GM12878 (cell line): ENCODE measurements at regions not wholly inside any gene's neighbourhood (a gene's known extent, or its start where the extent isn't known, plus 50 kb on each side); places are given as distances from the start of the nearest gene placed in this dataset.

Experiments
- ATAC-seq: fragments of 200-7000 bp; cut with Tn5 transposase; 3 replicates; pipeline ENCODE4 v1.9.1; 2020; ENCODE audit warnings: mild to moderate bottlenecking, moderate library complexity
- BruUV-seq: library from RNA; stranded (reverse); fragments of 400-500 nt; replicated peaks from 2 replicates; lab custom pipeline; 2021; lab: Mats Ljungman, UMichigan
- CTCF ChIA-PET: fragments of 300-600 bp; sonication (Branson Sonifier 250); formaldehyde crosslinking; extraction: SDS; loops from one replicate; lab custom pipeline; 2021; ENCODE audit warnings: inconsistent platforms; lab: Yijun Ruan, JAX
- POLR2A ChIA-PET: fragments of 350-600 bp; formaldehyde crosslinking; extraction: SDS; loops from one replicate; lab custom pipeline; 2021; ENCODE audit warnings: inconsistent platforms; lab: Charles Lee
- RAD21 ChIA-PET: fragments of 300-600 bp; sonication (Branson Sonifier 250); formaldehyde crosslinking; loops from one replicate; lab custom pipeline; 2023; ENCODE audit warnings: antibody characterized with exemption; ENCODE audit not compliant: unreplicated experiment; lab: Charles Lee
- SMC1A ChIA-PET: fragments of 300-600 bp; sonication (Branson Sonifier 250); formaldehyde crosslinking; loops from one replicate; lab custom pipeline; 2023; ENCODE audit not compliant: unreplicated experiment, uncharacterized antibody; lab: Charles Lee
- DNase-seq: peaks from one replicate; pipeline ENCODE4 v3.0.0-alpha.2; 2011; ENCODE audit warnings: low read depth, low spot score
- FAIRE-seq: peaks from 3 replicates; lab custom pipeline; 2011; peaks lifted over from hg19 to GRCh38; lab: Jason Lieb, UNC
- H2AFZ ChIP-seq: 2 replicates; pipeline ENCODE4 v1.6.0; 2011; ENCODE audit warnings: low read depth, low read length, control low read depth; ENCODE audit not compliant: control insufficient read depth
- H3K27ac ChIP-seq: 2 replicates; pipeline ENCODE4 v1.5.1; 2011; ENCODE audit warnings: control low read depth; ENCODE audit not compliant: control insufficient read depth, insufficient read depth
- H3K27me3 ChIP-seq, 2 experiments: replicated peaks in 1 of 2; 2 replicates each; pipeline versions ENCODE4 v1.6.0 to v1.6.1; 2011; ENCODE audit warnings: low read length in 1 of 2; ENCODE audit not compliant: control insufficient read depth in 2 of 2, insufficient read depth in 2 of 2
- H3K36me3 ChIP-seq, 2 experiments: 2 replicates each; pipeline ENCODE4 v1.5.1; 2011; ENCODE audit warnings: low read length in 1 of 2; ENCODE audit not compliant: control insufficient read depth in 2 of 2, insufficient read depth in 2 of 2
- H3K4me1 ChIP-seq: 2 replicates; pipeline ENCODE4 v1.6.1; 2011; ENCODE audit warnings: mild to moderate bottlenecking, low read length, moderate library complexity, mixed read lengths; ENCODE audit not compliant: control insufficient read depth, insufficient read depth
- H3K4me2 ChIP-seq: 2 replicates; pipeline ENCODE4 v1.6.0; 2011; ENCODE audit warnings: control low read depth; ENCODE audit not compliant: control insufficient read depth, insufficient read depth
- H3K4me3 ChIP-seq: fragments of 200-600 bp; sonication (generic); 2 replicates; pipeline ENCODE4 v1.5.1; 2016
- H3K79me2 ChIP-seq: 2 replicates; pipeline ENCODE4 v1.6.0; 2011; ENCODE audit warnings: low read length; ENCODE audit not compliant: control insufficient read depth, insufficient read depth
- H3K9ac ChIP-seq: 2 replicates; pipeline ENCODE4 v1.8.0; 2011; ENCODE audit warnings: low read length, control low read depth, mixed read lengths; ENCODE audit not compliant: control insufficient read depth, insufficient read depth
- H3K9me3 ChIP-seq: replicated peaks from 3 replicates; pipeline ENCODE4 v1.5.1; 2011; ENCODE audit warnings: mild to moderate bottlenecking, low read length; ENCODE audit not compliant: control insufficient read depth, insufficient read depth
- H4K20me1 ChIP-seq: 2 replicates; pipeline ENCODE4 v1.6.0; 2011; ENCODE audit not compliant: control insufficient read depth, insufficient read depth
- EZH2 ChIP-seq: IDR thresholded peaks from 2 replicates; pipeline ENCODE4 v1.6.1; 2012; ENCODE audit warnings: low read depth, mild to moderate bottlenecking, control low read depth, inconsistent platforms, low read length, borderline replicate concordance; ENCODE audit not compliant: control insufficient read depth
- IKZF1 ChIP-seq: fragments of 450-650 bp; conservative IDR thresholded peaks from 2 replicates; pipeline ENCODE4 v1.6.1; 2017; ENCODE audit warnings: antibody characterized with exemption, mild to moderate bottlenecking
- MYC ChIP-seq: IDR thresholded peaks from 2 replicates; pipeline ENCODE4 v1.6.1; 2011; ENCODE audit warnings: mild to moderate bottlenecking, low read length, moderate library complexity, inconsistent platforms; ENCODE audit not compliant: insufficient read depth, insufficient replicate concordance, insufficient read length, severe bottlenecking
- NR2F1 ChIP-seq: fragments of 450-650 bp; conservative IDR thresholded peaks from 2 replicates; pipeline ENCODE4 v1.6.1; 2017; ENCODE audit warnings: mild to moderate bottlenecking
- RELA ChIP-seq: fragments of 450-650 bp; IDR thresholded peaks from 2 replicates; pipeline ENCODE4 v1.8.0; 2014; ENCODE audit warnings: borderline replicate concordance; ENCODE audit not compliant: partially characterized antibody
- RFX5 ChIP-seq: IDR thresholded peaks from 2 replicates; pipeline ENCODE4 v1.6.1; 2011; ENCODE audit warnings: low read depth, low read length, improper control_type of control experiment
- SRF ChIP-seq, 2 experiments: IDR thresholded peaks; 2 replicates each; pipeline ENCODE4 v1.6.1; 2011; ENCODE audit warnings: low read depth in 2 of 2, low read length in 2 of 2, mild to moderate bottlenecking in 1 of 2, moderate library complexity in 1 of 2
- TAF1 ChIP-seq: IDR thresholded peaks from 2 replicates; pipeline ENCODE4 v1.6.1; 2011; ENCODE audit warnings: mild to moderate bottlenecking, low read depth, low read length, borderline replicate concordance
- TBL1XR1 ChIP-seq: IDR thresholded peaks from 2 replicates; pipeline ENCODE4 v1.6.1; 2012; ENCODE audit warnings: low read depth, low read length, improper control_type of control experiment
- YBX1 ChIP-seq: fragments of 450-650 bp; IDR thresholded peaks from 2 replicates; pipeline ENCODE4 v1.6.1; 2016; ENCODE audit warnings: antibody characterized with exemption
- WGBS: methylation state at CpG from one replicate; pipeline ENCODE4 v1.1.6; 2016; ENCODE audit warnings: low lambda C conversion rate; ENCODE audit not compliant: insufficient replicate concordance, insufficient coverage; ENCODE audit errors: missing lambda C conversion rate; 5-methylcytosine and 5-hydroxymethylcytosine counted together
- in situ Hi-C: fragments of 300-500 bp; cut with MboI; formaldehyde crosslinking; loops from 9 replicates; pipeline ENCODE4 v1.14.3; 2018; ENCODE audit warnings: mixed read lengths
- intact Hi-C: fragments of 100-400 bp; cut with micrococcal nuclease; formaldehyde crosslinking; loops from one replicate; pipeline ENCODE4 v1.14.2; 2022; ENCODE audit not compliant: unreplicated experiment
- TF ChIP-seq, protein P1 (sequence below): fragments of 450-650 bp; IDR thresholded peaks from 2 replicates; pipeline ENCODE4 v1.6.1; 2016; ENCODE audit warnings: mild to moderate bottlenecking, moderate library complexity, borderline replicate concordance
- TF ChIP-seq, protein P2 (sequence below): IDR thresholded peaks from 2 replicates; pipeline ENCODE4 v1.6.1; 2012; ENCODE audit warnings: improper control_type of control experiment, low read depth, low read length; ENCODE audit not compliant: insufficient replicate concordance

DNA sequence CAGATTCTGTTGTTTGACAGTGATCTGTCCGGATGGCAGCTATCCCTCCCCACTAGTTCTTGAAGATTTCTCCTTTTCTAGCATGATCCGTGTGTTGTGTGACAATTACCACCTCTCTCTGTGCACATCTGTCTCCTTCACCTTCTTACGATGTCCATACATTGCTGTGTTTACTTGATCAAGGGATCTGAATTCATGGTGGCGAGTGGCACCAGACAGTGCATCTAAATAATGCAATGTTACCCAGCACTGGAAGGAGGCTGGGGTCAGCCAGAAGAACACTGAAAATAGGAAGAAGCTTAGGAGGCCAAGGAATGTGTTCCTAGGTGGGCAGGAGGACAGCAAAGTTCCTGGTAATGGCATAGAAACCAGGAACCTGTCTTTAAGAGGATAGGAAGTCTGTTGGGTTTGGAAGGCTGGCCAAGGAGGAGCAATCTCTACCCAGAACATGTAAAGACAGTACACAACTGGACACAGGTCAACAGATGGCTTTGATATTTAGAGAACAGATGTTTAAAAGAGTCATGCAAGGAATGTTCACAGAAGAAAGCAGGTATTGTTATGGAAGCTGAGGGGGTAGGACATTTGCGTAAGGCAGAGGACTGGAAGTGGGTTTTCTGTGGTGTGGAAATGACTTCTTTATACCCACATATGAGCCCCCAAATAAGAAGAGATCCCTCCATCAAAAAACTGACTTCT, 126.4 kb downstream of the HRH4 start:
- no peaks in the 10 kb centered on the region for H3K4me1 ChIP-seq
- TF ChIP-seq RELA (no peak), TBL1XR1 (no peak), SRF (IDR thresholded peaks at IDR 0.05; ENCODE audit: low read depth in 2 of 2, low read length in 2 of 2) (no peak), MYC (no peak), IKZF1 (no peak), YBX1 (no peak), NR2F1 (no peak), RFX5 (no peak), TAF1 (no peak), EZH2 (no peak)
- TF ChIP-seq, protein P1, sequence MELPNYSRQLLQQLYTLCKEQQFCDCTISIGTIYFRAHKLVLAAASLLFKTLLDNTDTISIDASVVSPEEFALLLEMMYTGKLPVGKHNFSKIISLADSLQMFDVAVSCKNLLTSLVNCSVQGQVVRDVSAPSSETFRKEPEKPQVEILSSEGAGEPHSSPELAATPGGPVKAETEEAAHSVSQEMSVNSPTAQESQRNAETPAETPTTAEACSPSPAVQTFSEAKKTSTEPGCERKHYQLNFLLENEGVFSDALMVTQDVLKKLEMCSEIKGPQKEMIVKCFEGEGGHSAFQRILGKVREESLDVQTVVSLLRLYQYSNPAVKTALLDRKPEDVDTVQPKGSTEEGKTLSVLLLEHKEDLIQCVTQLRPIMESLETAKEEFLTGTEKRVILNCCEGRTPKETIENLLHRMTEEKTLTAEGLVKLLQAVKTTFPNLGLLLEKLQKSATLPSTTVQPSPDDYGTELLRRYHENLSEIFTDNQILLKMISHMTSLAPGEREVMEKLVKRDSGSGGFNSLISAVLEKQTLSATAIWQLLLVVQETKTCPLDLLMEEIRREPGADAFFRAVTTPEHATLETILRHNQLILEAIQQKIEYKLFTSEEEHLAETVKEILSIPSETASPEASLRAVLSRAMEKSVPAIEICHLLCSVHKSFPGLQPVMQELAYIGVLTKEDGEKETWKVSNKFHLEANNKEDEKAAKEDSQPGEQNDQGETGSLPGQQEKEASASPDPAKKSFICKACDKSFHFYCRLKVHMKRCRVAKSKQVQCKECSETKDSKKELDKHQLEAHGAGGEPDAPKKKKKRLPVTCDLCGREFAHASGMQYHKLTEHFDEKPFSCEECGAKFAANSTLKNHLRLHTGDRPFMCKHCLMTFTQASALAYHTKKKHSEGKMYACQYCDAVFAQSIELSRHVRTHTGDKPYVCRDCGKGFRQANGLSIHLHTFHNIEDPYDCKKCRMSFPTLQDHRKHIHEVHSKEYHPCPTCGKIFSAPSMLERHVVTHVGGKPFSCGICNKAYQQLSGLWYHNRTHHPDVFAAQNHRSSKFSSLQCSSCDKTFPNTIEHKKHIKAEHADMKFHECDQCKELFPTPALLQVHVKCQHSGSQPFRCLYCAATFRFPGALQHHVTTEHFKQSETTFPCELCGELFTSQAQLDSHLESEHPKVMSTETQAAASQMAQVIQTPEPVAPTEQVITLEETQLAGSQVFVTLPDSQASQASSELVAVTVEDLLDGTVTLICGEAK: no peak
- TF ChIP-seq, protein P2, sequence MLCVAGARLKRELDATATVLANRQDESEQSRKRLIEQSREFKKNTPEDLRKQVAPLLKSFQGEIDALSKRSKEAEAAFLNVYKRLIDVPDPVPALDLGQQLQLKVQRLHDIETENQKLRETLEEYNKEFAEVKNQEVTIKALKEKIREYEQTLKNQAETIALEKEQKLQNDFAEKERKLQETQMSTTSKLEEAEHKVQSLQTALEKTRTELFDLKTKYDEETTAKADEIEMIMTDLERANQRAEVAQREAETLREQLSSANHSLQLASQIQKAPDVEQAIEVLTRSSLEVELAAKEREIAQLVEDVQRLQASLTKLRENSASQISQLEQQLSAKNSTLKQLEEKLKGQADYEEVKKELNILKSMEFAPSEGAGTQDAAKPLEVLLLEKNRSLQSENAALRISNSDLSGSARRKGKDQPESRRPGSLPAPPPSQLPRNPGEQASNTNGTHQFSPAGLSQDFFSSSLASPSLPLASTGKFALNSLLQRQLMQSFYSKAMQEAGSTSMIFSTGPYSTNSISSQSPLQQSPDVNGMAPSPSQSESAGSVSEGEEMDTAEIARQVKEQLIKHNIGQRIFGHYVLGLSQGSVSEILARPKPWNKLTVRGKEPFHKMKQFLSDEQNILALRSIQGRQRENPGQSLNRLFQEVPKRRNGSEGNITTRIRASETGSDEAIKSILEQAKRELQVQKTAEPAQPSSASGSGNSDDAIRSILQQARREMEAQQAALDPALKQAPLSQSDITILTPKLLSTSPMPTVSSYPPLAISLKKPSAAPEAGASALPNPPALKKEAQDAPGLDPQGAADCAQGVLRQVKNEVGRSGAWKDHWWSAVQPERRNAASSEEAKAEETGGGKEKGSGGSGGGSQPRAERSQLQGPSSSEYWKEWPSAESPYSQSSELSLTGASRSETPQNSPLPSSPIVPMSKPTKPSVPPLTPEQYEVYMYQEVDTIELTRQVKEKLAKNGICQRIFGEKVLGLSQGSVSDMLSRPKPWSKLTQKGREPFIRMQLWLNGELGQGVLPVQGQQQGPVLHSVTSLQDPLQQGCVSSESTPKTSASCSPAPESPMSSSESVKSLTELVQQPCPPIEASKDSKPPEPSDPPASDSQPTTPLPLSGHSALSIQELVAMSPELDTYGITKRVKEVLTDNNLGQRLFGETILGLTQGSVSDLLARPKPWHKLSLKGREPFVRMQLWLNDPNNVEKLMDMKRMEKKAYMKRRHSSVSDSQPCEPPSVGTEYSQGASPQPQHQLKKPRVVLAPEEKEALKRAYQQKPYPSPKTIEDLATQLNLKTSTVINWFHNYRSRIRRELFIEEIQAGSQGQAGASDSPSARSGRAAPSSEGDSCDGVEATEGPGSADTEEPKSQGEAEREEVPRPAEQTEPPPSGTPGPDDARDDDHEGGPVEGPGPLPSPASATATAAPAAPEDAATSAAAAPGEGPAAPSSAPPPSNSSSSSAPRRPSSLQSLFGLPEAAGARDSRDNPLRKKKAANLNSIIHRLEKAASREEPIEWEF: no peak

More for the DNA sequence above, 126.4 kb downstream of the HRH4 start:
- intact Hi-C loops: no loop called here
- DNase-seq: no peak
- ChIA-PET RAD21 (interaction anchor here (0.6 kb wide), 1 partner anchor 140 kb away, joined by 3 read pairs; no protein-coding TSS in a partner anchor), POLR2A (no interaction called here), CTCF (no interaction called here), SMC1A (no interaction called here)
- in situ Hi-C loops: no loop called here
- Histone ChIP-seq H3K27ac (no peak overlapping the region), H3K9ac (no peak overlapping the region), H3K36me3 (no peaks in the 10 kb centered on the region; a peak in 1 of 4 replicates), H3K4me3 (no peak overlapping the region), H4K20me1 (no peaks in the 10 kb centered on the region), H3K4me2 (no peak overlapping the region), H2AFZ (no peak overlapping the region), H3K27me3 (no peaks in the 10 kb centered on the region; a peak in 2 of 4 replicates), H3K79me2 (no peaks in the 10 kb centered on the region), H3K9me3 (no peaks in the 10 kb centered on the region)
- no TSS peak for BruUV-seq
- ATAC-seq: no peak
- WGBS: 35% methylated on average over 5 of the region's 5 CpGs
- no peak for FAIRE-seq
